Ishikawa (cell line): ENCODE measurements at regions not wholly inside any gene's neighbourhood (a gene's known extent, or its start where the extent isn't known, plus 50 kb on each side); places are given as distances from the start of the nearest gene placed in this dataset.

Source experiments
- CEBPB ChIP-seq: IDR thresholded peaks from 2 replicates; pipeline ENCODE4 v1.6.1; 2012
- CREB1 ChIP-seq: IDR thresholded peaks from 2 replicates; pipeline ENCODE4 v1.6.1; 2012; ENCODE audit warnings: low read depth
- EGR1 ChIP-seq: IDR thresholded peaks from 2 replicates; pipeline ENCODE4 v1.6.1; 2012
- EP300 ChIP-seq: IDR thresholded peaks from 2 replicates; pipeline ENCODE4 v1.6.1; 2012; ENCODE audit warnings: borderline replicate concordance
- FOXM1 ChIP-seq: IDR thresholded peaks from 2 replicates; pipeline ENCODE4 v1.6.1; 2012; ENCODE audit warnings: low read depth, borderline replicate concordance
- MAX ChIP-seq: IDR thresholded peaks from 2 replicates; pipeline ENCODE4 v1.6.1; 2012
- NFIC ChIP-seq: IDR thresholded peaks from 2 replicates; pipeline ENCODE4 v1.6.1; 2012
- RAD21 ChIP-seq: IDR thresholded peaks from 2 replicates; pipeline ENCODE4 v1.6.1; 2012; ENCODE audit warnings: low read depth
- REST ChIP-seq: IDR thresholded peaks from 2 replicates; pipeline ENCODE4 v1.6.1; 2012; ENCODE audit warnings: low read depth, mild to moderate bottlenecking
- TAF1 ChIP-seq: IDR thresholded peaks from 2 replicates; pipeline ENCODE4 v1.6.1; 2012; ENCODE audit warnings: low read depth, mild to moderate bottlenecking
- TCF12 ChIP-seq: IDR thresholded peaks from 2 replicates; pipeline ENCODE4 v1.6.1; 2012; ENCODE audit warnings: low read depth
- TEAD4 ChIP-seq: IDR thresholded peaks from 2 replicates; pipeline ENCODE4 v1.6.1; 2012
- USF1 ChIP-seq: IDR thresholded peaks from 2 replicates; pipeline ENCODE4 v1.6.1; 2012
- YY1 ChIP-seq: IDR thresholded peaks from 2 replicates; pipeline ENCODE4 v1.6.1; 2012; ENCODE audit warnings: low read depth
- ZBTB7A ChIP-seq: IDR thresholded peaks from 2 replicates; pipeline ENCODE4 v1.6.1; 2012; ENCODE audit warnings: low read depth

- TF ChIP-seq NFIC (no peak), CREB1 (no peak), TAF1 (no peak), MAX (no peak), RAD21 (no peak), FOXM1 (no peak), REST (no peak), EGR1 (no peak), USF1 (no peak), TEAD4 (no peak), CEBPB (no peak), EP300 (no peak), ZBTB7A (no peak), TCF12 (no peak), YY1 (no peak)
Observed at GRCh38 chr3:20321391-20322047, 135.5 kb upstream of the SGO1 start.

- TF ChIP-seq EP300 (no peak), TAF1 (no peak), FOXM1 (no peak), REST (no peak), CEBPB (no peak), EGR1 (no peak), ZBTB7A (no peak), MAX (no peak), USF1 (no peak), NFIC (no peak)
Observed at GRCh38 chr3:20320489-20320888, 134.5 kb upstream of the SGO1 start.

GRCh38 chr3:20319551-20319950 is 133.5 kb upstream of the SGO1 start:
- no peak for TF ChIP-seq TCF12

- TF ChIP-seq ZBTB7A (no peak), CREB1 (no peak), MAX (no peak), REST (no peak), RAD21 (no peak), TAF1 (no peak), TEAD4 (no peak), EP300 (no peak), CEBPB (no peak), TCF12 (no peak), NFIC (no peak), YY1 (no peak)
Observed at GRCh38 chr3:20317616-20318015, 131.6 kb upstream of the SGO1 start.

GRCh38 chr3:20316238-20316637 is 130.2 kb upstream of the SGO1 start:
- TF ChIP-seq FOXM1 (no peak), TEAD4 (no peak), EP300 (no peak), NFIC (no peak), YY1 (no peak), REST (no peak)
